Neural progenitor cell (in vitro differentiated cells): ENCODE measurements at regions not wholly inside any gene's neighbourhood (a gene's known extent, or its start where the extent isn't known, plus 50 kb on each side); places are given as distances from the start of the nearest gene placed in this dataset.

ENCODE experiments used
- EZH2 ChIP-seq: fragments of 200-600 bp; sonication (generic); IDR thresholded peaks from 2 replicates; pipeline ENCODE4 v1.6.1; 2017; ENCODE audit warnings: antibody characterized with exemption, mild to moderate bottlenecking, moderate library complexity
- TF ChIP-seq, protein P1 (sequence below): fragments of 200-600 bp; sonication (generic); IDR thresholded peaks from 2 replicates; pipeline ENCODE4 v1.5.1; 2017; ENCODE audit warnings: antibody characterized with exemption, mild to moderate bottlenecking

DNA sequence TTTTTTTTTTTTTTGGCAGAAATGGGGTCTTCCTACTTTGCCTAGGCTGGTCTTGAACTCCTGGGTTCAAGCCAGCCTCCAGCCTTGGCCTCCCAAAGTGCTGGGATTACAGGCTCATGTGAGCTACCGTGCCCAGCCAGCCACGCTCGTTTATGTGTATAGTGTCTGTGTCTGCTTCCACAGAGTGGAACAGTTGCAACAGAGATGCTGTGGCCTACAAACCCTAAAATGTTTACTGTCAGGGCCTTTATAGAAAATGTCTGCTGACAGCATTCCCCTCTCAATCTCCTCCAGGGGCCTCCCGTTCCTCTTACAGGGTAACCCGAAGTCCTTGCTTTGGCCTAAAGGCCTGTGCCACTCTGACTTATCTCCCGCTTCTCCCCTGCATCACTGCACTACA is 87.6 kb upstream of the LEP start:
- no peak for TF ChIP-seq EZH2
- TF ChIP-seq, protein P1, sequence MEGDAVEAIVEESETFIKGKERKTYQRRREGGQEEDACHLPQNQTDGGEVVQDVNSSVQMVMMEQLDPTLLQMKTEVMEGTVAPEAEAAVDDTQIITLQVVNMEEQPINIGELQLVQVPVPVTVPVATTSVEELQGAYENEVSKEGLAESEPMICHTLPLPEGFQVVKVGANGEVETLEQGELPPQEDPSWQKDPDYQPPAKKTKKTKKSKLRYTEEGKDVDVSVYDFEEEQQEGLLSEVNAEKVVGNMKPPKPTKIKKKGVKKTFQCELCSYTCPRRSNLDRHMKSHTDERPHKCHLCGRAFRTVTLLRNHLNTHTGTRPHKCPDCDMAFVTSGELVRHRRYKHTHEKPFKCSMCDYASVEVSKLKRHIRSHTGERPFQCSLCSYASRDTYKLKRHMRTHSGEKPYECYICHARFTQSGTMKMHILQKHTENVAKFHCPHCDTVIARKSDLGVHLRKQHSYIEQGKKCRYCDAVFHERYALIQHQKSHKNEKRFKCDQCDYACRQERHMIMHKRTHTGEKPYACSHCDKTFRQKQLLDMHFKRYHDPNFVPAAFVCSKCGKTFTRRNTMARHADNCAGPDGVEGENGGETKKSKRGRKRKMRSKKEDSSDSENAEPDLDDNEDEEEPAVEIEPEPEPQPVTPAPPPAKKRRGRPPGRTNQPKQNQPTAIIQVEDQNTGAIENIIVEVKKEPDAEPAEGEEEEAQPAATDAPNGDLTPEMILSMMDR, result no peak
